C1 segment of cervical spinal cord (tissue), 14 donors: ENCODE measurements at regions not wholly inside any gene's neighbourhood (a gene's known extent, or its start where the extent isn't known, plus 50 kb on each side); places are given as distances from the start of the nearest gene placed in this dataset.
"Not testable (repeated sequence)": the region's sequence is repeated elsewhere in the genome, so short reads cannot be mapped to it uniquely, and the experiment has no call there.

Experiments used
- DNase-seq, 14 donors: peaks; one replicate each; lab custom pipeline; 2025; lab: John Stamatoyannopoulos, UW

GRCh38 chr4:133594390-133595207 is 445.5 kb downstream of the PCDH10 start:
- DNase-seq = no peak

DNA sequence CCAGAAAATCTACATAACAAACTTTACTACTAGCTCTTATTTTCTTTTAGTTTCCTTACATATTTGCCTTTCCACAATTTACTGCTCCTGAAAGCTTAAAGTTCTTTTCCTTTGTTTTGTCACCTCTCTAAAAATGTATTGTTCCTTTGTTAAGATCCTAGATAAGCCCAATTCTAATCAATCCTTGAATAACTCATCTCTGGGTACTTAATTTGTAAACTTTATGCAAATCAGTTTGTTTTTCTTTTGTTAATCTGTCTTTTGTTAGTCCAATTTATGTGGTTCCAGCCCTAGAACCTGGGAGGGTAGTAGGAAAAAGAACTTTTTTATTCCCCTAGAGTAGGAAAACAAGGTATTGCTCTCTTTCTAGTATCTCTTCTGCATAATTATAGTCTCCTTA is 444.7 kb downstream of the PCDH10 start:
- DNase-seq = no peak

DNA sequence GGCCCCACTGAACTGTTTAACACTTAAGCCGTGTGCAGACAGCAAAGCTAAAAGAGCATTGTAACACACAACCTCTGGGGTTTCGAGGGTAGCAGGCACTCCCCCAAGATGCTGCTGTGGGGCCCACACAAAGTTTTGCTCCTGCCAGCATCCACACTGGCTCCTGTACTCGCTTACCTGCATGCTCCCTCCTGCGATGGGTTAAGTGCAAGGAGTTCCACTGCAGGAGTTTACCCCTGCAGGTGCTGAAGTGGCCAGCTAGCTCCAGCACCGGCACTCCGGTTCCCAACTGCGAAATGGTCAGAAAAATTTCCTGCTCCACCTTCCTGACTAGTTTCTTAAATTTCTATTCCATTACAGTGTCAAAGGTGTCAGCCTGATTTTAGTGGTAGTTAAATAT is 443.5 kb downstream of the PCDH10 start:
- DNase-seq = no peak

DNA sequence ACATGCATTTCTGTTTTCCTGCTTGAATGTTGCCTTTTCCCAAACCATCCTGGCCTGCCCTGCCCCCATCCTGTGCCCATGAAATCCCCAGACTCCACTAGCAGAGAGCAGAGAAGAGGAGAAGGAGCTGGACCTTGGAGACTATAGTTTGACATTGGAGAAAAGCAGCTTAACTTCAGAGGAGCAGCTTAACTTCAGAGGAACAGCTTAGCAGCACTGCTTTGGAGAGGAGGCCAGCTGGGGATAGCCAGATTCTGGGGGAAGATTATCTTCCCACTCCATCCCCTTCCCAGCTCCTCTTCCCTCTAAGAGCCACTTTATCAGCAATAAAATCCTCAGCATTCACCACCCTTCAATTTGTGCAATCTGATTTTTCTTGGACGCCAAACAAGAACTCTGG is 443.0 kb downstream of the PCDH10 start:
- no peak for DNase-seq

- no peak for DNase-seq
These were observed 439.2 kb downstream of the PCDH10 start for GRCh38 chr4:133588306-133588705.

DNA sequence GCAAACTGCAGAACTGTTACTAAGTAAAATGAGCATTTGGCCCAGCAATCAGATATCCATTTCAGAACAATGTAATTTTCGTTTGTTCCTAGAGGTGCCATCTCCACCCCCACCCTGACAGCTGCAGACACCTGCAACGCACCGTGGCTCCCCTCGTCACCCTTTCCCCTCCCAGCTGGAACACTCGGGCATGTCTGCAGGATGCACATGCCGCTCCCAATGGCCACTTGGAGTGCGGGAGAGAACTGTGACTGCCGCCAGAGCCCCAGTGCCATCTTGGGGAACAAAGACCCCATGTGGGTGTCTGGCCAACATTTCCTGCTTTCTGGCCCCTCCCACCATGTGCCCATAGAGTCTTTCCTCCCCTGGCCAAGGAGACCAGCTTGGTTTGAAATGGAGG is 436.2 kb downstream of the PCDH10 start:
- no peak for DNase-seq

DNA sequence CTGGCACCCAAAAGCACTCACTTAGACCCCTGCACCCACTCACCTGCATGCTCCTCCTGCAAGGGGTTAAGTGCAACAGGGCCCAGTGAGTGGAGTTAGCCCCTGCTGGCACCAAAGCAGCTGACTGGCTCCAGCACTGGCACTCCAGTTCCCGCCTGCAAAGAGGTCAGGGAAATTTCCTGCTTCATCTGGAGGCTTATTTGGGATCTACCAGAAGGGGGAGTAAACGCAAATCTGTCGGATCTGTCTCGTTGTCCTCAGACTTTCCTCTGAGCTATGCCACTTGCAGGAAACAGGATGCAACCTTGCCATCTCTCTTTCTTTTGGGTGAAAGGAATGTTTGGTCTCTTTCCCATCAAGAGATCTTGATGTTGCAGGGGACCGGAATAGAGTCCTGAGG is 435.6 kb downstream of the PCDH10 start:
- no peak for DNase-seq

DNA sequence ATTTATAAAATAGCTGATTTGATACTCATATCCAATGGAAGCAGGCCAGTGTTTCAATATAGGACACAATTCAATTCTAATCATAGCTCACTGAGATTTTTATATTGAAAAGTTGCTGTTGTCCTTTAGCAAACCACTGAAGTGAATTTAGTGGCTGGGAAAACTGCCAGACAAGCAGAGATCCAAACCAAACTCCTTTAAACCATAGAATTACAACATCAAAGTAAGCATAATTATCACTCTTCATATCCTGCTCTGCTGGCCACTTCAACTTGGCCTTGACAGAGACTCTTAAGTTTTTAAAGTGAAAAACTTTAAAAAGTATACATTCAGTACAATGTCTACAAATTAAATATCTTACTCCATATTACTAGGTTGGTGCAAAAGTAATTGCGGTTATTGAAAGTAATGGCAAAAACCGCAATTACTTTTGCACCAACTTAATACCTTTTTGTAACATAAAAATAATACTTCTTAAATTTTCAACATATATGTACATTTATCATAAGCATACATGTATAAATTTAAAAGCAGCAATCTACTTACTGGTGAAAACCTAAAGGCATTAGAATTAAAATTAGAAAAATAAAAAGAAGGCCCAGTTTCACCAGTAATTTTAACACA is 433.0 kb downstream of the PCDH10 start:
- DNase-seq = no peak

- no peak for DNase-seq
These were observed 425.2 kb downstream of the PCDH10 start for GRCh38 chr4:133574248-133574647.

- DNase-seq = no peak
These were observed 416.3 kb downstream of the PCDH10 start for GRCh38 chr4:133565379-133565778.

- no peak for DNase-seq
These were observed 410.9 kb downstream of the PCDH10 start for GRCh38 chr4:133559987-133560386.

GRCh38 chr4:133555671-133556070 is 406.6 kb downstream of the PCDH10 start:
- DNase-seq = no peak

- no peak for DNase-seq
These were observed 401.3 kb downstream of the PCDH10 start for GRCh38 chr4:133550436-133550835.

- no peak for DNase-seq
These were observed 395.0 kb downstream of the PCDH10 start for GRCh38 chr4:133544097-133544496.

DNA sequence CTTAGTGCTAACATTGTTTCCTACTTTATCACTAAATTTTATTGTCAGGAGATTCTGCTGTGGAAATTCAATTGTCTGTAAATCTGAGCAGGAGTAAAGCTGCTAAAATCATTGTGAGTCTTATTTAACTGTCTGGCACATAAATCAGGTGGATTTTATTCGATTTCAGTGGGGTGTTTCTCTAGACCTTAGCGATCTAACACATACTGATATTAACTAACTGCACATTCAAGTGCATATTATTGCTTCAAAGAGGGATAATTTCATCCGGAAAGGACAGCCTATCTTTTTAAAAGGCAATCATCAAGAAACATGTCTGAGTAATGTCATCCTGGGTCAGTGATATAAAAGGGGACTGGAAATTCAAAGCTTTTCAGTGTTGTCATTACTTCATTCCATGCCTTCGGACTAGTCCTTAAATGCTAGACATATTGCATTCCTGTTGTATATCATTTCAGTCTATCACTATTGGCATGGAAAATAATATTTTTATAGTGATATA is 388.7 kb downstream of the PCDH10 start:
- no peak for DNase-seq

DNA sequence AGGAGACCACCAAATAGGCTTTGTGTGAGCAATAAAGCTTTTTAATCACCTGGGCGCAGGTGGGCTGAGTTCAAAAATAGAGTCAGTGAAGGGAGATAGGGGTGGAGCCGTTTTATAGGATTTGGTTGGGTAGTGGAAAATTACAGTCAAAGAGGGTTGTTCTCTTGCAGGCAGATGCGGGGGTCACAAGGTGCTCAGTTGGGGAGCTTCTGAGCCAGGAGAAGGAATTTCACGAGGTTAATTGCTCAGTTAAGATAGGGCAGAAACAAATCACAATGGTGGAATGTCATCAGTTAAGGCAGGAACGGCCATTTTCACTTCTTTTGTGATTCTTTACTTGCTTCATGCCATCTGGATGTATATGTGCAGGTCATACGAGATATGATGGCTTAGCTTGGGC is 385.1 kb downstream of the PCDH10 start:
- not testable (repeated sequence) for DNase-seq

DNA sequence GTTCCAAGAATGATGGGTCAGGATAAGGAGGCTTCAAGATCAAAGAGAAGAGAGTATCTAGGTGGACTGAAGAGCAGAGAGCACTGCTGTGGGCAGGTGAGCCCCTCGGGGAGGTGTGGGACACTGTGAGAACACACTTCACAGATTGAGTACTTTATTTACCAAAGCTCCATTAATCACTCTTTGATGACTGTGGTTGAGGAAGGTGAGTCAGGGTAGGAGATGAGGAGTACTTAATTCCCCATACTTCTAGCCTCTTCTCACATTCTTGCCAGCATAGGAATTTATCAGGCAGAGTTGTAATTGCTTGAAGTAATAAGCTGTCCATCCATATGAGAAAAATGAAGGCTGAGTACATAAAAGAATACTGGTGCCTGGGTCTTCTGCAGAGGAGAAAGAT is 375.3 kb downstream of the PCDH10 start:
- DNase-seq = no peak

DNA sequence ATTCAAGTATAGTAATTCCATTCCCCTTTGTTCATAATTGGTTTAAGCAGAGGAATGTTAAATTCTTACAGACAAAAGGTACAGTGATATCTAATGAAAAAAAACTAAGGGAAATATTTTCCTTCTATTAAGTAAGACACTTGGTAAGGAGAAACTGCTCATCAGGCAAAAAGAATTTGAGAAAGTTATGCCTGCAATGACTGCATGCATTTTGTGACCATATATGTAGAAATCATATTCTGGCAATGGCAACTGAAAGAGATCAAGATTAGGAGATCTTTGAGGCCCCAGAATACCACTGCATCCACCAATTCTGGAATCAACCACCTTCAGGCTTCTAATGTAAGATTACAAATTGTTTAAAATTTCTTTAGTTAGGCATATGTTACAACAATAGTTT is 364.8 kb downstream of the PCDH10 start:
- no peak for DNase-seq

GRCh38 chr4:133498149-133498548 is 349.1 kb downstream of the PCDH10 start:
- DNase-seq = no peak

DNA sequence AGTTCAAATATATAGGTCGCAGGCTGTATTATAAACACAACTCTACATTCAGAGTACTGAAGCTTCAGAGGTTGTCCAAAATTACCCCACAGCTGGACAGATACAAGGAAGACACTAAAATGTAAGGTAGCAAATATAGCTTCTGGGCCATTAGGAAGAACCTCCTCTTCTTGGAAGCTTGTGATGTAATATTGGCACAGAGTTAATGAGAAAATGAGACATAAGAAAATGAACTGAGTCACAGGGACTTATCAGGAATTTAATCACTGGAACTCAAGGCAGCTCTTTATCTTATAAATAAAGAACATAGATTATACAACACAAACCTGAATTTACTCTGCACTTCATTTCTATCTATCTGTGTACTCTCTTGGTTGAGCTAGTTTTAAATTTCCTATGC is 344.7 kb downstream of the PCDH10 start:
- DNase-seq = no peak

- no peak for DNase-seq
These were observed 344.1 kb downstream of the PCDH10 start for GRCh38 chr4:133493241-133493640.

GRCh38 chr4:133484287-133484686 is 335.2 kb downstream of the PCDH10 start:
- no peak for DNase-seq

DNA sequence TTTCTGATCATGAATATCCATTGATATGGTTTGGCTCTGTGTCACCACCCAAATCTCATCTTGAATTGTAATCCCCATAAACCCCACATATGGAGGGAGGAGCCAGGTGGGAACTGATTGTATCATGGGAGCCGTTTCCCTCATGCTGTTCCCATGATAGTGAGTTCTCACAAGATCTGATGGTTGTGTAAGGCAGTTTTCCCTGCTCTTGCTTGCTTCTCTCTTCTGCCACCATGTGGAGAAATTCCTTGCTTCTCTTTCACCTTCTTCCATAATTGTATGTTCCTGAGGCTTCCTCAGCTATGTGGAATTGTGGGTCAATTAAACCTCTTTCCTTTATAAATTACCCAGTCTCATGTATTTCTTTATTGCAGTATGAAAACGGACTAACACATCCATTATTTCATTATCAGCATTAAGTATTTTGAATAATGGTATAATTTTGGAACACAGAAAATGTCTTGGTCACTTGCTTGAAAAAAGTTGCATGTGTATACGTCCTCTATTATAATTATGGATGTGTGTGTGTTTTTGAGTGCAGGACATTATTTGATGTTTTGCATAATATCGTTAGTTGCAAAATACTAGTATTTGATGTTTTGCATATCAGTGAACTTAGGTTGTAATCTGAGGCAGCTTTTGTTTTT is 334.6 kb downstream of the PCDH10 start:
- peak in 1 of 14 donors; percentile 1 for DNase-seq
